Stomach smooth muscle (tissue), 2 donors: ENCODE measurements at regions not wholly inside any gene's neighbourhood (a gene's known extent, or its start where the extent isn't known, plus 50 kb on each side); places are given as distances from the start of the nearest gene placed in this dataset.
"Not testable (repeated sequence)": the region's sequence is repeated elsewhere in the genome, so short reads cannot be mapped to it uniquely, and the experiment has no call there.

Experiments used
- H3K27ac ChIP-seq: one replicate; pipeline ENCODE4 v1.7.0; 2013; ENCODE audit warnings: mild to moderate bottlenecking, low read length, inconsistent platforms
- H3K27me3 ChIP-seq, 2 donors: one replicate each; pipeline ENCODE4 v1.7.0; 2013; ENCODE audit warnings: low read length in 2 of 2; ENCODE audit not compliant: insufficient read depth in 2 of 2, control insufficient read depth in 1 of 2
- H3K36me3 ChIP-seq, 2 donors: one replicate each; pipeline ENCODE4 v1.7.0; 2013; ENCODE audit warnings: low read length in 2 of 2; ENCODE audit not compliant: control insufficient read depth in 2 of 2, insufficient read depth in 2 of 2
- H3K4me1 ChIP-seq: one replicate; pipeline ENCODE4 v1.7.0; 2013; ENCODE audit warnings: low read length; ENCODE audit not compliant: control insufficient read depth, insufficient read depth
- H3K4me3 ChIP-seq, 2 donors: one replicate each; pipeline ENCODE4 v1.7.0; 2013; ENCODE audit warnings: low read length in 2 of 2
- H3K9ac ChIP-seq, 2 donors: one replicate each; pipeline ENCODE4 v1.7.0; 2013; ENCODE audit warnings: low read length in 2 of 2, mild to moderate bottlenecking in 1 of 2
- H3K9me3 ChIP-seq, 2 donors: one replicate each; pipeline ENCODE4 v1.7.0; 2013; ENCODE audit warnings: low read length in 2 of 2; ENCODE audit not compliant: control insufficient read depth in 2 of 2
- donor health status: healthy.
- donor health status: Pancreatic carcinoma.

- peaks cover 0 to 4% of the 10 kb centered on the region in 2 donors for H3K27me3 ChIP-seq
- no peaks in the 10 kb centered on the region for H3K4me1 ChIP-seq
- no peak overlapping the region for H3K9ac ChIP-seq
- no peak overlapping the region for H3K4me3 ChIP-seq
- H3K9me3 ChIP-seq = peaks cover 3 to 5% of the 10 kb centered on the region in 2 donors
- no peak overlapping the region for H3K27ac ChIP-seq
- H3K36me3 ChIP-seq = no peaks in the 10 kb centered on the region
Measured at GRCh38 chr4:189809241-189809735, 131.4 kb upstream of the FRG1 start.

GRCh38 chr4:189809839-189810238 lies 130.8 kb upstream of the FRG1 start:
- no peak overlapping the region for H3K9ac ChIP-seq

GRCh38 chr4:189810318-189811181 lies 130.1 kb upstream of the FRG1 start:
- H3K27ac ChIP-seq, H3K27me3 ChIP-seq, H3K9me3 ChIP-seq, H3K36me3 ChIP-seq, H3K4me3 ChIP-seq, H3K9ac ChIP-seq, H3K4me1 ChIP-seq: not testable (repeated sequence)

More at GRCh38 chr4:189809839-189810238, 130.8 kb upstream of the FRG1 start:
- H3K4me3 ChIP-seq = no peak overlapping the region
- no peak overlapping the region for H3K27ac ChIP-seq
- peaks cover 0 to 4% of the 10 kb centered on the region in 2 donors for H3K27me3 ChIP-seq
- H3K4me1 ChIP-seq = no peaks in the 10 kb centered on the region
- no peaks in the 10 kb centered on the region for H3K36me3 ChIP-seq
- peaks cover 3 to 5% of the 10 kb centered on the region in 2 donors for H3K9me3 ChIP-seq

GRCh38 chr4:189815404-189816192 lies 125.1 kb upstream of the FRG1 start:
- H3K9me3 ChIP-seq = no peaks in the 10 kb centered on the region
- no peaks in the 10 kb centered on the region for H3K36me3 ChIP-seq
- no peak overlapping the region for H3K9ac ChIP-seq
- H3K27me3 ChIP-seq = peaks cover 0 to 4% of the 10 kb centered on the region in 2 donors
- H3K4me3 ChIP-seq = no peak overlapping the region
- H3K4me1 ChIP-seq = no peaks in the 10 kb centered on the region
- H3K27ac ChIP-seq = no peak overlapping the region

- H3K9me3 ChIP-seq = no peaks in the 10 kb centered on the region
- no peaks in the 10 kb centered on the region for H3K36me3 ChIP-seq
- H3K4me1 ChIP-seq = no peaks in the 10 kb centered on the region
- no peak overlapping the region for H3K9ac ChIP-seq
- H3K27me3 ChIP-seq = no peaks in the 10 kb centered on the region
- no peak overlapping the region for H3K4me3 ChIP-seq
- no peak overlapping the region for H3K27ac ChIP-seq
Measured at GRCh38 chr4:189822326-189822725, 118.3 kb upstream of the FRG1 start.

GRCh38 chr4:189823591-189823990 lies 117.1 kb upstream of the FRG1 start:
- no peaks in the 10 kb centered on the region for H3K9me3 ChIP-seq
- no peak overlapping the region for H3K27ac ChIP-seq
- no peaks in the 10 kb centered on the region for H3K27me3 ChIP-seq
- H3K9ac ChIP-seq = no peak overlapping the region
- no peaks in the 10 kb centered on the region for H3K4me1 ChIP-seq
- H3K36me3 ChIP-seq = no peaks in the 10 kb centered on the region
- H3K4me3 ChIP-seq = no peak overlapping the region

- H3K36me3 ChIP-seq = no peaks in the 10 kb centered on the region
- H3K9ac ChIP-seq = no peak overlapping the region
- H3K27me3 ChIP-seq = no peaks in the 10 kb centered on the region
- no peaks in the 10 kb centered on the region for H3K4me1 ChIP-seq
- H3K9me3 ChIP-seq = no peaks in the 10 kb centered on the region
- H3K4me3 ChIP-seq = no peak overlapping the region
- H3K27ac ChIP-seq = no peak overlapping the region
Measured at GRCh38 chr4:189825466-189825865, 115.2 kb upstream of the FRG1 start.

GRCh38 chr4:189826657-189827056 lies 114.0 kb upstream of the FRG1 start:
- Histone ChIP-seq H3K27ac (no peak overlapping the region), H3K27me3 (no peaks in the 10 kb centered on the region), H3K9me3 (no peaks in the 10 kb centered on the region), H3K36me3 (no peaks in the 10 kb centered on the region), H3K9ac (no peak overlapping the region), H3K4me3 (no peak overlapping the region), H3K4me1 (no peaks in the 10 kb centered on the region)

- H3K4me1 ChIP-seq = no peaks in the 10 kb centered on the region
- no peaks in the 10 kb centered on the region for H3K27me3 ChIP-seq
- H3K9me3 ChIP-seq = no peaks in the 10 kb centered on the region
- no peaks in the 10 kb centered on the region for H3K36me3 ChIP-seq
- H3K27ac ChIP-seq = no peak overlapping the region
- no peak overlapping the region for H3K9ac ChIP-seq
- no peak overlapping the region for H3K4me3 ChIP-seq
Measured at GRCh38 chr4:189828081-189828697, 112.5 kb upstream of the FRG1 start.

- Histone ChIP-seq H3K36me3 (no peaks in the 10 kb centered on the region), H3K9me3 (no peaks in the 10 kb centered on the region), H3K27me3 (no peaks in the 10 kb centered on the region), H3K9ac (no peak overlapping the region), H3K4me1 (no peaks in the 10 kb centered on the region), H3K27ac (no peak overlapping the region), H3K4me3 (no peak overlapping the region)
Measured at GRCh38 chr4:189832528-189832927, 108.1 kb upstream of the FRG1 start.
